ENCODE measurements at regions not wholly inside any gene's neighbourhood (a gene's known extent, or its start where the extent isn't known, plus 50 kb on each side); places are given as distances from the start of the nearest gene placed in this dataset.

- TF ChIP-seq CTCF (IDR thresholded peaks at IDR 0.05; ENCODE audit: insufficient read depth, missing control alignments): no peak
- FAIRE-seq (no peak), DNase-seq (ENCODE audit: insufficient read length, low spot score) (no peak)
These were observed 312.6 kb downstream of the SFMBT2 start for GRCh38 chr10:7098160-7098762.

- DNase-seq (ENCODE audit: insufficient read length, low spot score) (no peak), FAIRE-seq (no peak)
- TF ChIP-seq CTCF (IDR thresholded peaks at IDR 0.05; ENCODE audit: insufficient read depth, missing control alignments): no peak
These were observed 316.1 kb downstream of the SFMBT2 start for GRCh38 chr10:7094781-7095180.

- no peak for DNase-seq (ENCODE audit: insufficient read length, low spot score)
- FAIRE-seq: no peak
These were observed 317.5 kb downstream of the SFMBT2 start for GRCh38 chr10:7093368-7093767.

GRCh38 chr10:7092603-7093002, 318.2 kb downstream of the SFMBT2 start:
- no peak for FAIRE-seq
- no peak for TF ChIP-seq CTCF (IDR thresholded peaks at IDR 0.05; ENCODE audit: insufficient read depth, missing control alignments)

More at GRCh38 chr10:7093368-7093767, 317.5 kb downstream of the SFMBT2 start:
- TF ChIP-seq CTCF (IDR thresholded peaks at IDR 0.05; ENCODE audit: insufficient read depth, missing control alignments): no peak

GRCh38 chr10:7090529-7090928, 320.3 kb downstream of the SFMBT2 start:
- no peak for TF ChIP-seq CTCF (IDR thresholded peaks at IDR 0.05; ENCODE audit: insufficient read depth, missing control alignments)
- no peak for FAIRE-seq
- DNase-seq (ENCODE audit: insufficient read length, low spot score): no peak

More at GRCh38 chr10:7092603-7093002, 318.2 kb downstream of the SFMBT2 start:
- DNase-seq (ENCODE audit: insufficient read length, low spot score): no peak

- FAIRE-seq (no peak), DNase-seq (ENCODE audit: insufficient read length, low spot score) (no peak)
- TF ChIP-seq CTCF (IDR thresholded peaks at IDR 0.05; ENCODE audit: insufficient read depth, missing control alignments): no peak
These were observed 324.8 kb downstream of the SFMBT2 start for GRCh38 chr10:7085913-7086589.

Data from D721Med (cell line).